ENCODE measurements at regions not wholly inside any gene's neighbourhood (a gene's known extent, or its start where the extent isn't known, plus 50 kb on each side); places are given as distances from the start of the nearest gene placed in this dataset.

GRCh38 chr4:148574066-148574465 is 131.9 kb upstream of the NR3C2 start:
- TF ChIP-seq, protein P1, sequence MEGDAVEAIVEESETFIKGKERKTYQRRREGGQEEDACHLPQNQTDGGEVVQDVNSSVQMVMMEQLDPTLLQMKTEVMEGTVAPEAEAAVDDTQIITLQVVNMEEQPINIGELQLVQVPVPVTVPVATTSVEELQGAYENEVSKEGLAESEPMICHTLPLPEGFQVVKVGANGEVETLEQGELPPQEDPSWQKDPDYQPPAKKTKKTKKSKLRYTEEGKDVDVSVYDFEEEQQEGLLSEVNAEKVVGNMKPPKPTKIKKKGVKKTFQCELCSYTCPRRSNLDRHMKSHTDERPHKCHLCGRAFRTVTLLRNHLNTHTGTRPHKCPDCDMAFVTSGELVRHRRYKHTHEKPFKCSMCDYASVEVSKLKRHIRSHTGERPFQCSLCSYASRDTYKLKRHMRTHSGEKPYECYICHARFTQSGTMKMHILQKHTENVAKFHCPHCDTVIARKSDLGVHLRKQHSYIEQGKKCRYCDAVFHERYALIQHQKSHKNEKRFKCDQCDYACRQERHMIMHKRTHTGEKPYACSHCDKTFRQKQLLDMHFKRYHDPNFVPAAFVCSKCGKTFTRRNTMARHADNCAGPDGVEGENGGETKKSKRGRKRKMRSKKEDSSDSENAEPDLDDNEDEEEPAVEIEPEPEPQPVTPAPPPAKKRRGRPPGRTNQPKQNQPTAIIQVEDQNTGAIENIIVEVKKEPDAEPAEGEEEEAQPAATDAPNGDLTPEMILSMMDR (IDR thresholded peaks at IDR 0.05; ENCODE audit: low read depth, low read length, poor library complexity, severe bottlenecking), result no peak
- no peak for TF ChIP-seq EZH2phosphoT487 (IDR thresholded peaks at IDR 0.05; ENCODE audit: borderline replicate concordance, low read length)
